ENCODE measurements at regions not wholly inside any gene's neighbourhood (a gene's known extent, or its start where the extent isn't known, plus 50 kb on each side); places are given as distances from the start of the nearest gene placed in this dataset.

DNA sequence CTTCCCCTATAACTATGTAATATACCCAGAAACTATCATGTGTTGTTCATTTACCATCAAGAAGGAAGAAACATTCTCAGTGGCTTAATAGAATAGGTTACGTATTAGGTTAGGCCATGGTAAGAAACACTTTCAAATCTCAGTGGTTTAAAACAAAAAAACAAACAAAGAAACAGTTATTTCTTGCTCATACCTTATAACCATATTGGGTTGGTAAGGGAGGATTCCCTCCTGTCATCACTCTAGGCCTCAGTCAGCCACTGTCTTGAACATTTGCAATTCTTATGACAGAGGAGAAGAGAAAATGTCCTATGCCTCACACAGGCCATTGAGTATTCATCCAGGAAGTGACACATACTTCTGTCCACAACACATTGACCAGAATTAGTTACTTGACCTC is 727.7 kb upstream of the NECTIN3 start:
- Histone ChIP-seq H3K4me3 (no peak overlapping the region), H3K4me1 (ENCODE audit: control insufficient read depth, insufficient read depth, low read length) (no peaks in the 10 kb centered on the region), H3K79me2 (ENCODE audit: control insufficient read depth, insufficient read depth, low read length) (no peaks in the 10 kb centered on the region), H3K36me3 (ENCODE audit: control insufficient read depth in 2 of 2, insufficient read depth in 2 of 2, low read length in 1 of 2) (no peaks in the 10 kb centered on the region), H4K20me1 (ENCODE audit: control insufficient read depth, insufficient read depth) (no peaks in the 10 kb centered on the region), H2AFZ (ENCODE audit: control insufficient read depth, low read depth, low read length) (no peak overlapping the region), H3K27me3 (replicated peaks in 1 of 2; ENCODE audit: control insufficient read depth in 2 of 2, insufficient read depth in 2 of 2, low read length in 1 of 2) (no peaks in the 10 kb centered on the region), H3K9me3 (replicated peaks; ENCODE audit: control insufficient read depth, insufficient read depth, low read length) (no peaks in the 10 kb centered on the region), H3K4me2 (ENCODE audit: control insufficient read depth, insufficient read depth) (no peak overlapping the region), H3K27ac (ENCODE audit: control insufficient read depth, insufficient read depth) (no peak overlapping the region), H3K9ac (ENCODE audit: control insufficient read depth, insufficient read depth, low read length) (no peak overlapping the region)
- ATAC-seq: peak; percentile 90
- ChIA-PET CTCF (no interaction called here), POLR2A (no interaction called here), RAD21 (ENCODE audit: unreplicated experiment) (no interaction called here), SMC1A (ENCODE audit: uncharacterized antibody, unreplicated experiment) (no interaction called here)
- FAIRE-seq: no peak
- in situ Hi-C loops (cut with MboI) (no loop called here), intact Hi-C loops (cut with micrococcal nuclease; ENCODE audit: unreplicated experiment) (no loop called here)
- BruUV-seq (replicated peaks): no TSS peak
- WGBS (ENCODE audit: insufficient coverage, insufficient replicate concordance, low lambda C conversion rate, missing lambda C conversion rate): 50% methylated on average over 1 of the region's 1 CpG
- TF ChIP-seq EP300 (IDR thresholded peaks at IDR 0.05; ENCODE audit: borderline replicate concordance in 1 of 2, control insufficient read depth in 1 of 2, low read depth in 2 of 2, low read length in 2 of 2): peak in 1 of 2 experiments; percentile 20; a peak in 1 of 4 replicates
- TF ChIP-seq, protein P1, sequence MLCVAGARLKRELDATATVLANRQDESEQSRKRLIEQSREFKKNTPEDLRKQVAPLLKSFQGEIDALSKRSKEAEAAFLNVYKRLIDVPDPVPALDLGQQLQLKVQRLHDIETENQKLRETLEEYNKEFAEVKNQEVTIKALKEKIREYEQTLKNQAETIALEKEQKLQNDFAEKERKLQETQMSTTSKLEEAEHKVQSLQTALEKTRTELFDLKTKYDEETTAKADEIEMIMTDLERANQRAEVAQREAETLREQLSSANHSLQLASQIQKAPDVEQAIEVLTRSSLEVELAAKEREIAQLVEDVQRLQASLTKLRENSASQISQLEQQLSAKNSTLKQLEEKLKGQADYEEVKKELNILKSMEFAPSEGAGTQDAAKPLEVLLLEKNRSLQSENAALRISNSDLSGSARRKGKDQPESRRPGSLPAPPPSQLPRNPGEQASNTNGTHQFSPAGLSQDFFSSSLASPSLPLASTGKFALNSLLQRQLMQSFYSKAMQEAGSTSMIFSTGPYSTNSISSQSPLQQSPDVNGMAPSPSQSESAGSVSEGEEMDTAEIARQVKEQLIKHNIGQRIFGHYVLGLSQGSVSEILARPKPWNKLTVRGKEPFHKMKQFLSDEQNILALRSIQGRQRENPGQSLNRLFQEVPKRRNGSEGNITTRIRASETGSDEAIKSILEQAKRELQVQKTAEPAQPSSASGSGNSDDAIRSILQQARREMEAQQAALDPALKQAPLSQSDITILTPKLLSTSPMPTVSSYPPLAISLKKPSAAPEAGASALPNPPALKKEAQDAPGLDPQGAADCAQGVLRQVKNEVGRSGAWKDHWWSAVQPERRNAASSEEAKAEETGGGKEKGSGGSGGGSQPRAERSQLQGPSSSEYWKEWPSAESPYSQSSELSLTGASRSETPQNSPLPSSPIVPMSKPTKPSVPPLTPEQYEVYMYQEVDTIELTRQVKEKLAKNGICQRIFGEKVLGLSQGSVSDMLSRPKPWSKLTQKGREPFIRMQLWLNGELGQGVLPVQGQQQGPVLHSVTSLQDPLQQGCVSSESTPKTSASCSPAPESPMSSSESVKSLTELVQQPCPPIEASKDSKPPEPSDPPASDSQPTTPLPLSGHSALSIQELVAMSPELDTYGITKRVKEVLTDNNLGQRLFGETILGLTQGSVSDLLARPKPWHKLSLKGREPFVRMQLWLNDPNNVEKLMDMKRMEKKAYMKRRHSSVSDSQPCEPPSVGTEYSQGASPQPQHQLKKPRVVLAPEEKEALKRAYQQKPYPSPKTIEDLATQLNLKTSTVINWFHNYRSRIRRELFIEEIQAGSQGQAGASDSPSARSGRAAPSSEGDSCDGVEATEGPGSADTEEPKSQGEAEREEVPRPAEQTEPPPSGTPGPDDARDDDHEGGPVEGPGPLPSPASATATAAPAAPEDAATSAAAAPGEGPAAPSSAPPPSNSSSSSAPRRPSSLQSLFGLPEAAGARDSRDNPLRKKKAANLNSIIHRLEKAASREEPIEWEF (IDR thresholded peaks at IDR 0.05; ENCODE audit: insufficient replicate concordance, low read depth, low read length): no peak
- no peak for DNase-seq (ENCODE audit: low read depth, low spot score)

All from GM12878 (cell line).